GM23248 (cell line): ENCODE measurements at regions not wholly inside any gene's neighbourhood (a gene's known extent, or its start where the extent isn't known, plus 50 kb on each side); places are given as distances from the start of the nearest gene placed in this dataset.

Experiments
- EZH2 ChIP-seq: fragments of 200-600 bp; sonication (generic); IDR thresholded peaks from 2 replicates; pipeline ENCODE4 v1.6.1; 2018; ENCODE audit warnings: antibody characterized with exemption, mild to moderate bottlenecking; ENCODE audit not compliant: insufficient read depth, poor library complexity, severe bottlenecking
- EZH2phosphoT487 ChIP-seq: fragments of 200-600 bp; sonication (generic); IDR thresholded peaks from 2 replicates; pipeline ENCODE4 v1.6.1; 2018; ENCODE audit warnings: antibody characterized with exemption, moderate library complexity, mild to moderate bottlenecking, low read depth; ENCODE audit not compliant: insufficient read depth

DNA sequence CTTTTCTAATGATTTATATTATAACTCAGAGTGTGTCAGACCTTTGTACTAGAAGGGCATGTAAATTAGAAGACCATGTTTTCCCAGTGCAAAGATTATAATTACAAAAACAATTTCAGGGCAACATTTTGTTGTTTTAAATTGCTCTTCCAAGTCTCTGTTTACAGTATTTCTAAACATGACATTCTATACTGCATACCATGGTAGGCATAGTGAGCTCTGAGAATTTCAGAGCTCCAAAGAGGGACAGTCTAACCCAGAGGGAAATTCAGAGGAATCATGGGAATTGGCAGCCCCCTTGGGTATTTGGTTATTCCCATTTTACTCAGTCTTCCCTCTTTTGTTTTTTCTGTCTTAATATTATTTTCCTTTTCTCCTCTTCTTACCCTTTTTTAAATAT lies 361.5 kb upstream of the SEMA6D start:
- no peak for TF ChIP-seq EZH2
- no peak for TF ChIP-seq EZH2phosphoT487
